Neural cell (in vitro differentiated cells): ENCODE measurements at regions not wholly inside any gene's neighbourhood (a gene's known extent, or its start where the extent isn't known, plus 50 kb on each side); places are given as distances from the start of the nearest gene placed in this dataset.

Experiments
- CTCF ChIP-seq: fragments of 450-650 bp; IDR thresholded peaks from 2 replicates; pipeline ENCODE4 v1.5.1; 2014; ENCODE audit warnings: antibody characterized with exemption, mild to moderate bottlenecking, moderate library complexity; ENCODE audit not compliant: poor library complexity, severe bottlenecking
- EP300 ChIP-seq: fragments of 450-650 bp; conservative IDR thresholded peaks from 2 replicates; pipeline ENCODE4 v1.6.1; 2014; ENCODE audit warnings: antibody characterized with exemption, mild to moderate bottlenecking, moderate library complexity; ENCODE audit not compliant: poor library complexity, severe bottlenecking
- EZH2 ChIP-seq: fragments of 200-600, 300-800 bp; shearing (Covaris generic), sonication (generic); IDR thresholded peaks from 2 replicates; pipeline ENCODE4 v1.6.1; 2014; ENCODE audit warnings: antibody characterized with exemption, low read length, borderline replicate concordance, mild to moderate bottlenecking; ENCODE audit not compliant: insufficient read depth, poor library complexity, severe bottlenecking
- MXI1 ChIP-seq: fragments of 450-650 bp; conservative IDR thresholded peaks from 2 replicates; pipeline ENCODE4 v1.6.1; 2014; ENCODE audit warnings: antibody characterized with exemption, mild to moderate bottlenecking; ENCODE audit not compliant: poor library complexity, severe bottlenecking
- POLR2AphosphoS5 ChIP-seq: IDR thresholded peaks from 2 replicates; pipeline ENCODE4 v1.6.1; 2012
- RAD21 ChIP-seq: fragments of 450-650 bp; conservative IDR thresholded peaks from 2 replicates; pipeline ENCODE4 v1.6.1; 2014; ENCODE audit warnings: antibody characterized with exemption, mild to moderate bottlenecking, moderate library complexity
- REST ChIP-seq: IDR thresholded peaks from 2 replicates; pipeline ENCODE4 v1.6.1; 2012; ENCODE audit warnings: borderline replicate concordance
- SMC3 ChIP-seq: fragments of 450-650 bp; conservative IDR thresholded peaks from 2 replicates; pipeline ENCODE4 v1.6.1; 2014; ENCODE audit warnings: antibody characterized with exemption, mild to moderate bottlenecking, moderate library complexity; ENCODE audit not compliant: poor library complexity
- TAF1 ChIP-seq: IDR thresholded peaks from 2 replicates; pipeline ENCODE4 v1.6.1; 2012; ENCODE audit warnings: low read depth

GRCh38 chr3:81043660-81044199 lies 717.7 kb downstream of the GBE1 start:
- TF ChIP-seq POLR2AphosphoS5 (no peak), EP300 (no peak), CTCF (no peak), EZH2 (no peak), REST (no peak), TAF1 (no peak), RAD21 (no peak), SMC3 (no peak), MXI1 (no peak)
